ENCODE measurements at regions not wholly inside any gene's neighbourhood (a gene's known extent, or its start where the extent isn't known, plus 50 kb on each side); places are given as distances from the start of the nearest gene placed in this dataset.
"Not testable (repeated sequence)": the region's sequence is repeated elsewhere in the genome, so short reads cannot be mapped to it uniquely, and the experiment has no call there.

- DNase-seq (ENCODE audit: low read depth in 4 of 4, low spot score in 3 of 4), result not testable (repeated sequence)
These were observed 180.3 kb downstream of the NPIPA7 start for GRCh38 chr16:16559179-16559740.

DNA sequence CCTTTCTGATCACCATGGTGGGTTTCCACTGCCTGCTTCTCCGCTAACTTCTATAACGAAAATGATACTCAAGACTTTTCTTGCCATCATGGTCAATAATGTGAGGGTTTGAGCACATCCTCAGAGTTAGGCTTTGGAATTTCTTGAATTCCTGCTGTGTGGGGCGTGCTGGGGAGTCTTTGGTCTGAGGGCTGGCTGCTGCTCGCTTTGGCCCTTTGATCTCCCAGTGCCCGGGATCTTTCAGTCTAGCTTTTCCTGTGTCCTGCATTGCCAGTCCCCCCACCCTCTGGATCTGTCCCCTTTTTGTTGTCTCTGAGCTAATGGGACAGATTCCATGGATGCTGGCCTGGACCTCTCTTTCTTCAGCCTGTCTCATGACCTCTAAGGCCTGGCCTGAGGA, 182.6 kb downstream of the NPIPA7 start:
- DNase-seq (ENCODE audit: low read depth in 4 of 4, low spot score in 3 of 4), result not testable (repeated sequence)

DNA sequence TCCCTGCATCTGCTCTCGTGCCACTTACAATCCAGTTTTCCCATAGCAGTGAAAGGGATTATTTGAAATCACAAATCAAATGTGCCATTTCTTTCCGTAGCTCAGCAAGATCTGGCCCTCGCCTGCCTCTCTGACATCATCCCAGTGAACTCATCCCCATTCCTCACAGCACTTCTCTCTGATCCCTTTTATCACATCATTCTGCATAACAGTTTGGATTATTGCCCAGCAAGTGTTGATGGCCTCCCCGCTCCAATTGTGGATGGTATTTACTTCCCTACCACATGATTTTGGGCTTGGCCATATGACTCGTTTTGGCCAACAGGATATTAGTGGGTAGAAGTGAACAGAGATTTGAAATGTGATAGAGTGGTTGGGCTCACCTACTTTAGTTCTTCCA, 185.0 kb downstream of the NPIPA7 start:
- DNase-seq (ENCODE audit: low read depth in 4 of 4, low spot score in 3 of 4), result not testable (repeated sequence)

DNA sequence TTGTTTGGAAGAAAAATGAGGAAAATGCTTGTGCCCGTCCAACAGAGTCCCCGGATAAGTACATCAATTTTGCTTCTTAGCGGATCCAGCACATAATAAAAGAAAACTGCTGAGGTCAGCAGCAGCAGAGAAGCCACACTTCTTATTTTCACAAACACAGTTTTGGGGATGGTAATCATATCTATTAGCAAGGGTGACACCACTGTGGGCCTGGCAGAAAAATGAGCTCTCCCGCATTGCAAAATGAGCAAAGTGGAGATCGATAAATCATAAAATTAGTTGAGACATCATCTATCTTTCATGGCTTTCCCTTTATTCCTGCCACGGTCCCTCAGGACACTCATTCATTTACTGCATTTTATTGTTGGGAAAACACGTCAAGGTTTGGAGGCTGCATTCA, 186.4 kb downstream of the NPIPA7 start:
- not testable (repeated sequence) for DNase-seq (ENCODE audit: low read depth in 4 of 4, low spot score in 3 of 4)

- DNase-seq (ENCODE audit: low read depth in 4 of 4, low spot score in 3 of 4), result not testable (repeated sequence)
These were observed 191.1 kb downstream of the NPIPA7 start for GRCh38 chr16:16570055-16570454.

DNA sequence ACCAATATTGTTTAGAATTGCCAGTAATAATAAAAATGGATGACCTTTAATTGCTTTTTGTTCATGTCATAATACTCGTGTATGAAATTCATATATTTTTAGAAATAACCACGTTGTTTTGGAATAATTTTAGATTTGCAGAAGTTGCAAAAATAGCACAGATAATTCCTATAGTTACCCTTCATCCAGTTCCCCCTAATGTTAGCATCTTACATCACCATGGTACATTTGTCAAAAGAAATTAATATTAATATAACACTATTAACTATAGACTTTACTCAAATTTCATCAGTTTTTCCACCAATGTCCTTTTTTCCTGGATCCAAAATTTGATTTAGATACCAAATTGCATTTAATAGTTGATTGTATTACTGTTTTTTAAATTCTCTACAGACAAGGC, 191.9 kb downstream of the NPIPA7 start:
- not testable (repeated sequence) for DNase-seq (ENCODE audit: low read depth in 4 of 4, low spot score in 3 of 4)

GRCh38 chr16:16572130-16572774, 193.3 kb downstream of the NPIPA7 start:
- not testable (repeated sequence) for DNase-seq (ENCODE audit: low read depth in 4 of 4, low spot score in 3 of 4)

DNA sequence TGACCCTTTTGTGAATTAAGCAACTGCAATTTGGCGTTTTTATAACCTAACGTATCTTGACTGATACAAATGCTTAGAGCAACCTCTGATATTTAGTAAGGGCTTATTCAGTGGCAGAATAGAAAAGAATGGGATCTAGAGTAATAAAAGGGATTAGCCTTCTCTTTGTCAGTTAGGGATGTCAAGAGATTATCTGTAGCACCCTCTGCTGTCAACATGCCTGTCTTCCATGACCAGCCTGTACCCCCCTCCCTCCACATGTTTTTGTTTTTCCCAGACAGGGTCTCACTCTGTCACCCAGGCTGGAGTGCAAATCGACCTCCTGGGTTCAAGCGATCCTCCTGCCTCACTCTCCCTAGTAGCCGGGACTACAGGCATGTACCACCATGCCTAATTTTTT, 198.1 kb downstream of the NPIPA7 start:
- not testable (repeated sequence) for DNase-seq (ENCODE audit: low read depth in 4 of 4, low spot score in 3 of 4)

DNA sequence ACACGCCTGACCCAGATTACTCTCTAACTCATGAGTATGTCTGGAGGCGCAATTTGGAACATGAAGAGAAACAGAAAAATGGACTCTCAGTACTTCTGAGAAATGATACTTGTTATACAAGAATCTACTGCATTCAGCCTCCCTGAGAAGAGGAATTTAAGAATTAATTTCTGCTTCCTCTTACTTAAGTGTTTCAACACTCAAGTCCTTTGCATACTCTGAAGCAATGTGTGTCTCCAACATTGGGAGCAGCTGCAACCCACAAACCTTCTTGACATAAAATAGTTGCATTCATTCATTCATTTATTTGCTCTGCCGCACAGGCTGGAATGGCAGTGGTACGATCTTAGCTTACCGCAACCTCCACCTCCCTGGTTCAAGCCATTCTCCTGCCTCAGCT, 199.8 kb downstream of the NPIPA7 start:
- DNase-seq (ENCODE audit: low read depth in 4 of 4, low spot score in 3 of 4), result no peak

DNA sequence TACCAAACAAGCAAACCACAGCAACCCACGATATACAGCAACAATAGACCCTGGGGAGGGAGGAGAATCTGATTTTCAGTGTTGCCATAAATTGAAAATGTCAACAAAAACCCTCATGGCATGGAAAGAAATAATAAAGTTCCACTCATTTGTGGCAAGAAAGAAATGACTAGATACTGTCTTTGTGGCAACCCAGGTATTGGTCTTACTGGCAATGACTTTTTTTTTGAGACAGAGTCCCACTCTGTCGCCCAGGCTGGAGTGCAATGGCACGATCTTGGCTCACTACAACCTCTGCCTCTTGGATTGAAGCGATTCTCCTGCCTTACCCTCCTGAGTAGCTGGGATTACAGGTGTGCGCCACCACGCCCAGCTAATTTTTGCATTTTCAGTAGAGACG, 204.0 kb downstream of the NPIPA7 start:
- DNase-seq (ENCODE audit: low read depth in 4 of 4, low spot score in 3 of 4), result not testable (repeated sequence)

- DNase-seq (ENCODE audit: low read depth in 4 of 4, low spot score in 3 of 4), result not testable (repeated sequence)
These were observed 207.2 kb downstream of the NPIPA7 start for GRCh38 chr16:16586073-16586651.

GRCh38 chr16:16586969-16587368, 208.0 kb downstream of the NPIPA7 start:
- not testable (repeated sequence) for DNase-seq (ENCODE audit: low read depth in 4 of 4, low spot score in 3 of 4)

- DNase-seq (ENCODE audit: low read depth in 4 of 4, low spot score in 3 of 4), result not testable (repeated sequence)
These were observed 209.5 kb downstream of the NPIPA7 start for GRCh38 chr16:16588436-16588835.

DNA sequence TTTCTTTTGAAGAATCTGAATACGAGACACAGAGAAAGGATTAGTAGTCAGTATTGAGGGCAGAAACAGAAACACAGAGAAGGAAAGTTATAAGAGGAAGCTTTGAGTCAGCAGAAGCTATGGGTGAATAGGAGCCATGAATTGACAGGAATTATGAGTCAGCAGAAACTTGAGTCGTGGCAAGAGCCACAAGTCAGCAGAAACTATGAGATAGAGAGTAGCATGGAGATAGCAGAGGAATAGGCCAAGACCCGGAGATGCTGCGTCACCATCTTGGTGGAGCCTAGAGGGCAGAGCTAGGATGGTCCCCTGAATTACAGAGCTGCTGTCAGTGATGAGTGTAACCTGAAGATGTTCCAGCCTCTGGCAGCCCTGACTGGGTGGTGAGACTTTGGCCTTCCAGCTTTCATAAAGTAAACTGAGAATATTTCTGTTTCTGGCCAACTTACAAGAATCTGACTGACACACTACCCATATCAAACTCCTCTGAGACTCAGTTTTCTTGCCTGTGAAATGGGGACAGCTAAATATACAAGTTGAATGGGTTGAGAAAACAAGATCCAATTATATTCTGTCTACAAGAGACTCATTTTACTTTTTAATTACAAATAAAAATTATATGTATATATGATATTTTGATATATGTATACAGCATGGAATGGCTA, 211.8 kb downstream of the NPIPA7 start:
- not testable (repeated sequence) for DNase-seq (ENCODE audit: low read depth in 4 of 4, low spot score in 3 of 4)

DNA sequence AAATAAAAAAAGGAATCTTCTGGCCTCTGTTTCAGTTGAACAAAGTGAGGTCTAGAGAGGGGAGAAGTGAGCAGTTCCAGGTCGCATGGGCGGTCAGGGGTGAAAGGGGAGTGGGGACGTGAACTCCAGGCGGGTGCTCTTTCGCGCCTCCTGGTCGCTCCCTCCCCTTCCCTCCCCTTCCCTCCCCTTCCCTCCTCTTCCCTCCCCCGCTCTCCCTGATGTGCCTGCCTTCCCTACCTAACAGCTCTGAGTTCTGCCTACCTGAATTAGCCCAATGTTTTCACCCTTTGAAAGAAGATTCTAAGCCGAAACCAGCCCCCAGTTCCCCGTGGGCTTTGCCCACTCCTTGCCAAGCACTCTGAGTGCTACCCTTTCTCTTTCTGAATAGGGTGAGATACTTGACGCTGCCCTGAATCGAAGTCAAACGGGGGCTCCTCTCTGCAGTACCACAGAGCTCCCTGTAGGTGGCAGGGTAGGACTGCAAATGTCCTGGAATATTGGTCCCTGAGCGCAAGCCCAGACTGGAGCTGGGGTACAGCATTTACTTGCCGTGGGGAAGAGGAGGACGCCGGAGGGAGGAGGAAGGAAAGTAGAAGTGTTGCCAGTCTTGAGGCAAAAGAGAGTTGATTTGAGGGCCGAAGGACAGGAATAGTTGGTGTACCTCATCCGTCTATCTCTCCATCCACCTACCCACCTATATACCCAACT, 214.4 kb downstream of the NPIPA7 start:
- not testable (repeated sequence) for DNase-seq (ENCODE audit: low read depth in 4 of 4, low spot score in 3 of 4)

DNA sequence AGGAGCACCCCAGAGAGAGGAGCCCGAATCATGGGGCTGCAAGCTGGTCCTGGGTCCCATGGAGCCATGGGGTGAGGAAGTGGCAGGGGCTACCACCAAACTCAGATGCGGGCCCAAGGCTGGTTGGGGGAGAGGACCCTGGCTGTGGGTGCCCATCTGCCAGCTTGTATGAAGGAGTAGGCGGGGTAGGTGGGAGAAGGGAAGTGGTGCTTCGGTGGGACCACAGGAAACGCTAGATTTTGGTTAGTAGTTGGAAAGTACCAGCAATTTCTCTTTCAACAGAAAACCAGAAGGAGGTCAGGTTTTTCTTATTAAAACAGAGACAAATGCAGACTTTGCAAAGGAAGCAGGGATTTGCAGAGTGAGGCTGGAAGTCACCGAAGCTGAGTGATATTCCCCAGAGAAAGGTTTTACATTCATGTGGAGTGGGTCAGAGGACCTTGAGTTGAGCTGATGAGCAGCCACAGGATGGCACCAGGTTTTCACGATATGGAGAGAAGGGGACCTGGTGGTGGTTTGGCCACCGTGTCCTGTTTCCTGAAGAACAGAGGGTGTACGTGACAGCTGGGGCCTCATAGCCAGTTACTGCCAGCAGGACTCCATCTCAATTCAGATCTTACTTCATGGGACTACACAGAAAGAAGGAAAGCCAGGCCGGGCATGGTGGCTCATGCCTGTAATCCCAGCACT, 216.2 kb downstream of the NPIPA7 start:
- DNase-seq (ENCODE audit: low read depth in 4 of 4, low spot score in 3 of 4), result not testable (repeated sequence)

DNA sequence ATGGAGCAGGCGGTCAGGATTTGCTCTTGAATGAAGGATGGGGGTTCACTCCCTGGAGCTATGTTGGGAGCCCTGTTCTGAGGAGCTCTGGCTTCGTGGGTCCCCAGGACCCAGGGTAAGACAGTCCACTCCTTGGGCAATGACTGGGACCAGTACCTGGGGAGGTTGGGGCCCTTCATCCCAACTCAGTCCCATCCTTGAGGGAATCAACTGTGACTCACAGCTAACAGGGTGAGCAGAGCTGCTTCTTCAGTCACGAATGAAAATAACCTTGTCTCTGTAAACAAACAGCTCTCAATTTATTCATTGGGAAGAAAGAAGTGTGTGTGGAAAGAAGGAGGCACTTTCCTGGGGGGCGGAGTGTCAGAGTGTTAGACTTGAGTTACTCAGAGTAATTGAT, 222.3 kb downstream of the NPIPA7 start:
- not testable (repeated sequence) for DNase-seq (ENCODE audit: low read depth in 4 of 4, low spot score in 3 of 4)

GRCh38 chr16:16607401-16608082, 228.6 kb downstream of the NPIPA7 start:
- not testable (repeated sequence) for DNase-seq (ENCODE audit: low read depth in 4 of 4, low spot score in 3 of 4)

- not testable (repeated sequence) for DNase-seq (ENCODE audit: low read depth in 4 of 4, low spot score in 3 of 4)
These were observed 230.7 kb downstream of the NPIPA7 start for GRCh38 chr16:16609627-16610026.

Measured in right renal pelvis (tissue), 4 donors.